ENCODE measurements at regions not wholly inside any gene's neighbourhood (a gene's known extent, or its start where the extent isn't known, plus 50 kb on each side); places are given as distances from the start of the nearest gene placed in this dataset.

DNA sequence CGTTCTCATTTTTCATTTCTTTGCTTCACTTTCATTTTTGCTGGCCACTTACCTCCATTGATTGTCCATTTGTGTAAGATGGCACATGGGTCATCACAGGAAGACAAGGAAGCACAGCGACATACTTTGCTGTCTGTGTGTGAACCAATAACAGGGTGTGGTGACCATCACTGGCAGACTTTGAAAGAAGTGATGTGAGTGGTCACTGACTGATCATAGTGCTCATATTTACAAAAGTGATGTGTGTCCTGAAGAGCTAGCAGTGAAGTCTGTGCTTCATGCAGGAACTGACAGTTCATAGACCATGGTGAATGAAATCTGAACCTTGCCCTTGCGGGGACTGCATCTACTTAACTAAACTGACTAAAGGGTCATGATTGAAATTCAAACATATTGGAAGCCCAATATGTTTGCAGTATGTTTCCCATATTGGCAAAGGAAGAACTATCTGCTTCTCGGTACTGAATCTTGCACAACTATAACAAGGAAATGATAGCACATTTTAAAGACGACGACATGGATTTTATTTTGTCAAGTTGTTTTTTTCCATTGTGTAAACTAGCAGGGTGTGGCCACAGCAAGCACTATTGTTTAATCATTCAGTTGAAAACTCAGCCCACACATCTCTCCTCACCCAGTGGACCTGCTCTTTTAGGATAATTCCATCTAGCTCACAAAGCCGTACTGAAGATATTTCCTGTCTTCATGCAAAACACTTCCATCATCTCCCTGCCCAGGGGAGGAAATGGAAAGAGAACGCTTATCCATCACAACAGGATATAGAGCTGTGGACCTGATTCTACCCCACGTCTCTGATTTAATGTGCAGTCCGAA, 232.0 kb upstream of the ANKRD55 start (continued):
- TF ChIP-seq, protein P1, sequence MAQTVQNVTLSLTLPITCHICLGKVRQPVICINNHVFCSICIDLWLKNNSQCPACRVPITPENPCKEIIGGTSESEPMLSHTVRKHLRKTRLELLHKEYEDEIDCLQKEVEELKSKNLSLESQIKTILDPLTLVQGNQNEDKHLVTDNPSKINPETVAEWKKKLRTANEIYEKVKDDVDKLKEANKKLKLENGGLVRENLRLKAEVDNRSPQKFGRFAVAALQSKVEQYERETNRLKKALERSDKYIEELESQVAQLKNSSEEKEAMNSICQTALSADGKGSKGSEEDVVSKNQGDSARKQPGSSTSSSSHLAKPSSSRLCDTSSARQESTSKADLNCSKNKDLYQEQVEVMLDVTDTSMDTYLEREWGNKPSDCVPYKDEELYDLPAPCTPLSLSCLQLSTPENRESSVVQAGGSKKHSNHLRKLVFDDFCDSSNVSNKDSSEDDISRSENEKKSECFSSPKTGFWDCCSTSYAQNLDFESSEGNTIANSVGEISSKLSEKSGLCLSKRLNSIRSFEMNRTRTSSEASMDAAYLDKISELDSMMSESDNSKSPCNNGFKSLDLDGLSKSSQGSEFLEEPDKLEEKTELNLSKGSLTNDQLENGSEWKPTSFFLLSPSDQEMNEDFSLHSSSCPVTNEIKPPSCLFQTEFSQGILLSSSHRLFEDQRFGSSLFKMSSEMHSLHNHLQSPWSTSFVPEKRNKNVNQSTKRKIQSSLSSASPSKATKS (CRISPR knock-in tag; IDR thresholded peaks at IDR 0.05), result no peak
- no peak for TF ChIP-seq ZNF460 (CRISPR knock-in tag; IDR thresholded peaks at IDR 0.05; ENCODE audit: borderline replicate concordance)
- TF ChIP-seq, protein P2, sequence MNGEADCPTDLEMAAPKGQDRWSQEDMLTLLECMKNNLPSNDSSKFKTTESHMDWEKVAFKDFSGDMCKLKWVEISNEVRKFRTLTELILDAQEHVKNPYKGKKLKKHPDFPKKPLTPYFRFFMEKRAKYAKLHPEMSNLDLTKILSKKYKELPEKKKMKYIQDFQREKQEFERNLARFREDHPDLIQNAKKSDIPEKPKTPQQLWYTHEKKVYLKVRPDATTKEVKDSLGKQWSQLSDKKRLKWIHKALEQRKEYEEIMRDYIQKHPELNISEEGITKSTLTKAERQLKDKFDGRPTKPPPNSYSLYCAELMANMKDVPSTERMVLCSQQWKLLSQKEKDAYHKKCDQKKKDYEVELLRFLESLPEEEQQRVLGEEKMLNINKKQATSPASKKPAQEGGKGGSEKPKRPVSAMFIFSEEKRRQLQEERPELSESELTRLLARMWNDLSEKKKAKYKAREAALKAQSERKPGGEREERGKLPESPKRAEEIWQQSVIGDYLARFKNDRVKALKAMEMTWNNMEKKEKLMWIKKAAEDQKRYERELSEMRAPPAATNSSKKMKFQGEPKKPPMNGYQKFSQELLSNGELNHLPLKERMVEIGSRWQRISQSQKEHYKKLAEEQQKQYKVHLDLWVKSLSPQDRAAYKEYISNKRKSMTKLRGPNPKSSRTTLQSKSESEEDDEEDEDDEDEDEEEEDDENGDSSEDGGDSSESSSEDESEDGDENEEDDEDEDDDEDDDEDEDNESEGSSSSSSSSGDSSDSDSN (CRISPR knock-in tag; IDR thresholded peaks at IDR 0.05), result no peak
- peak; percentile 40; the same call in 1 of the 2 replicates for TF ChIP-seq ZNF724P (CRISPR knock-in tag; IDR thresholded peaks at IDR 0.05; ENCODE audit: borderline replicate concordance)
- TF ChIP-seq, protein P3, sequence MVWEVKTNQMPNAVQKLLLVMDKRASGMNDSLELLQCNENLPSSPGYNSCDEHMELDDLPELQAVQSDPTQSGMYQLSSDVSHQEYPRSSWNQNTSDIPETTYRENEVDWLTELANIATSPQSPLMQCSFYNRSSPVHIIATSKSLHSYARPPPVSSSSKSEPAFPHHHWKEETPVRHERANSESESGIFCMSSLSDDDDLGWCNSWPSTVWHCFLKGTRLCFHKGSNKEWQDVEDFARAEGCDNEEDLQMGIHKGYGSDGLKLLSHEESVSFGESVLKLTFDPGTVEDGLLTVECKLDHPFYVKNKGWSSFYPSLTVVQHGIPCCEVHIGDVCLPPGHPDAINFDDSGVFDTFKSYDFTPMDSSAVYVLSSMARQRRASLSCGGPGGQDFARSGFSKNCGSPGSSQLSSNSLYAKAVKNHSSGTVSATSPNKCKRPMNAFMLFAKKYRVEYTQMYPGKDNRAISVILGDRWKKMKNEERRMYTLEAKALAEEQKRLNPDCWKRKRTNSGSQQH (CRISPR knock-in tag; IDR thresholded peaks at IDR 0.05; ENCODE audit: low read depth), result no peak
- TF ChIP-seq, protein P4, sequence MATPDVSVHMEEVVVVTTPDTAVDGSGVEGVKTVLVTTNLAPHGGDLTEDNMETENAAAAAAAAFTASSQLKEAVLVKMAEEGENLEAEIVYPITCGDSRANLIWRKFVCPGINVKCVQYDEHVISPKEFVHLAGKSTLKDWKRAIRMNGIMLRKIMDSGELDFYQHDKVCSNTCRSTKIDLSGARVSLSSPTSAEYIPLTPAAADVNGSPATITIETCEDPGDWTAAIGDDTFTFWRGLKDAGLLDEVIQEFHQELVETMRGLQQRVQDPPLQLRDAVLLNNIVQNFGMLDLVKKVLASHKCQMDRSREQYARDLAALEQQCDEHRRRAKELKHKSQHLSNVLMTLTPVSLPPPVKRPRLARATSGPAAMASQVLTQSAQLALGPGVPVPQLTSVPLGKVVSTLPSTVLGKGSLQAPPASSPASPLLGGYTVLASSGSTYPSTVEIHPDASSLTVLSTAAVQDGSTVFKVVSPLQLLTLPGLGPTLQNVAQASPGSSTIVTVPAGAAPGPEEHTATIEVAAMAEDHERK (CRISPR knock-in tag; IDR thresholded peaks at IDR 0.05; ENCODE audit: low read depth), result no peak
- TF ChIP-seq, protein P5, sequence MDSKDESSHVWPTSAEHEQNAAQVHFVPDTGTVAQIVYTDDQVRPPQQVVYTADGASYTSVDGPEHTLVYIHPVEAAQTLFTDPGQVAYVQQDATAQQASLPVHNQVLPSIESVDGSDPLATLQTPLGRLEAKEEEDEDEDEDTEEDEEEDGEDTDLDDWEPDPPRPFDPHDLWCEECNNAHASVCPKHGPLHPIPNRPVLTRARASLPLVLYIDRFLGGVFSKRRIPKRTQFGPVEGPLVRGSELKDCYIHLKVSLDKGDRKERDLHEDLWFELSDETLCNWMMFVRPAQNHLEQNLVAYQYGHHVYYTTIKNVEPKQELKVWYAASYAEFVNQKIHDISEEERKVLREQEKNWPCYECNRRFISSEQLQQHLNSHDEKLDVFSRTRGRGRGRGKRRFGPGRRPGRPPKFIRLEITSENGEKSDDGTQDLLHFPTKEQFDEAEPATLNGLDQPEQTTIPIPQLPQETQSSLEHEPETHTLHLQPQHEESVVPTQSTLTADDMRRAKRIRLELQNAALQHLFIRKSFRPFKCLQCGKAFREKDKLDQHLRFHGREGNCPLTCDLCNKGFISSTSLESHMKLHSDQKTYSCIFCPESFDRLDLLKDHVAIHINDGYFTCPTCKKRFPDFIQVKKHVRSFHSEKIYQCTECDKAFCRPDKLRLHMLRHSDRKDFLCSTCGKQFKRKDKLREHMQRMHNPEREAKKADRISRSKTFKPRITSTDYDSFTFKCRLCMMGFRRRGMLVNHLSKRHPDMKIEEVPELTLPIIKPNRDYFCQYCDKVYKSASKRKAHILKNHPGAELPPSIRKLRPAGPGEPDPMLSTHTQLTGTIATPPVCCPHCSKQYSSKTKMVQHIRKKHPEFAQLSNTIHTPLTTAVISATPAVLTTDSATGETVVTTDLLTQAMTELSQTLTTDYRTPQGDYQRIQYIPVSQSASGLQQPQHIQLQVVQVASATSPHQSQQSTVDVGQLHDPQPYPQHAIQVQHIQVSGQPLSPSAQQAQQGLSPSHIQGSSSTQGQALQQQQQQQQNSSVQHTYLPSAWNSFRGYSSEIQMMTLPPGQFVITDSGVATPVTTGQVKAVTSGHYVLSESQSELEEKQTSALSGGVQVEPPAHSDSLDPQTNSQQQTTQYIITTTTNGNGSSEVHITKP (CRISPR knock-in tag; IDR thresholded peaks at IDR 0.05; ENCODE audit: low read depth), result no peak

All from HepG2 (cell line).